Frontal cortex (tissue), 3 donors: ENCODE measurements at regions not wholly inside any gene's neighbourhood (a gene's known extent, or its start where the extent isn't known, plus 50 kb on each side); places are given as distances from the start of the nearest gene placed in this dataset.

Source experiments
- DNase-seq, 2 donors: peaks; one replicate each; pipeline ENCODE4 v3.0.0; 2012; ENCODE audit warnings: low spot score in 2 of 2
- FAIRE-seq: peaks from 2 replicates; lab custom pipeline; 2012; peaks lifted over from hg19 to GRCh38; lab: Jason Lieb, UNC
- donor health status: control.
- donor health status: control.
- donor health status: control.

DNA sequence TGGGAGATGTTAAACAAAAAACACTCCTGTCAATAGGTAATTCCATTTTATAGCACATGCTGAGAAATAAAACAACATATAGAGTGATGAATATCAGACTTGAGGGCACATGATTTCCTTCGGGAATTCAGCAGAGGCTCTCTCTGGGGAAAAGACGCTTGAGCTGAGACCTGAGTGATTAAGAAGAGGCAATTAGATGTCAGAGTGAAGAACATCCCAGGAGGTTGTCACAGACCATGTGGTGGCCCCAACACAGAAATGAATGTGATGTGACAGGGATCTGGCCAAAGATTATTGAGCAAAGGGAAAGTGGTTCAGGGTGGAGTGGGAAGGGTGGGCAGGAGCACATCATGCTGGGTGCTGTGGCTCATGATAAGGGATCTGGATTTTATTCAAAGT is 254.7 kb downstream of the RAD51AP2 start:
- DNase-seq (no peak), FAIRE-seq (no peak)

DNA sequence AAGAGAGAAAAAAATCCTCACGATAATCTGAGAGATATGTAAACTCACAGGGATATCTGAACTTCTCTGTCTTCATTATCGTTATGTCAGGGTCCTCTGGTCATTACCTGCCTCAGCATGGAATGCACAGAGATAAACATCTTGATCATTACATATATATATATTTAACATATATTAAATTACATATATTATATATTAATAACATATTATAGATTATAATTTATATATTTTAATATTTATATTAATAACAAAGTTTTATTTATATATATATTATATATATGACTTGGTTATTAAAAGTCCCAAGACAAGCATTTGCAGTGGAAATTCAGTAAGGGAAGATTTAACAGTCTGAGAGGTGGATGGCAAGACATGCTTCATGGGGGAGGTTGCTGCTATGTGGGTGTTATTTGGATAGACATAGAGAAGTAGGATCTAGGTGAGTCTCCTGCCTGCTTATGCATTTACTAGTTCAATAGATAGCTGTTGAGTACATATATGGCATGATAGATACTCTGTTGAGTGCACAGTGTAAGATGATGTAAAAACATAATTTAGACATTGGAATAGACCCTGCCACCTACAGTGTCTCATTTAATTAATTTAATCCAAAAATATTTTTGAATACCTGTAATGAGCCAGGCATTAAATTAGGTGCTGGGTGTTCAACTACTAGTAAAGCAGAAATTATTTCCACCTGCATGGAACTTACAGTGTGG is 255.2 kb downstream of the RAD51AP2 start:
- no peak for FAIRE-seq
- no peak for DNase-seq

DNA sequence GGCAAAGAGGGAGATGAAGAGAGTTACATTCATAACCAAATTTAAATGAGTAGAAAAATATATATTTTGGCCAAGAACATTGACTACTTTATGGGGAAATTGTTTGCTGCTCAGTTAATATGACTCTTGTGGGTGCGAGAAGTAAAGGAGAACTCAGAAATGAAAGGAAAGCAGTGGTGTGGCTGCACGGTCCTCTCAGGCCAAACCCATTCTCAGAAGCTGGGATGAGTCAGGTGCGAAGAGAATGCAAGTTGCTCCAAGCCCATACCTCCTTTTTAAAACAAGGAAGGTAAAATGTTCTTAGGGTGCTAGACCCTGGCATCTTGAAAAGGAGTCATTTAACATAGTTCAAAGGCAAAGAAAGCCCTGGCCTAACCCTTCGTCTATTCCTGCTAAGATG is 258.6 kb downstream of the RAD51AP2 start:
- DNase-seq (no peak), FAIRE-seq (no peak)

GRCh38 chr2:17258861-17259260 is 259.4 kb downstream of the RAD51AP2 start:
- DNase-seq = no peak
- no peak for FAIRE-seq

DNA sequence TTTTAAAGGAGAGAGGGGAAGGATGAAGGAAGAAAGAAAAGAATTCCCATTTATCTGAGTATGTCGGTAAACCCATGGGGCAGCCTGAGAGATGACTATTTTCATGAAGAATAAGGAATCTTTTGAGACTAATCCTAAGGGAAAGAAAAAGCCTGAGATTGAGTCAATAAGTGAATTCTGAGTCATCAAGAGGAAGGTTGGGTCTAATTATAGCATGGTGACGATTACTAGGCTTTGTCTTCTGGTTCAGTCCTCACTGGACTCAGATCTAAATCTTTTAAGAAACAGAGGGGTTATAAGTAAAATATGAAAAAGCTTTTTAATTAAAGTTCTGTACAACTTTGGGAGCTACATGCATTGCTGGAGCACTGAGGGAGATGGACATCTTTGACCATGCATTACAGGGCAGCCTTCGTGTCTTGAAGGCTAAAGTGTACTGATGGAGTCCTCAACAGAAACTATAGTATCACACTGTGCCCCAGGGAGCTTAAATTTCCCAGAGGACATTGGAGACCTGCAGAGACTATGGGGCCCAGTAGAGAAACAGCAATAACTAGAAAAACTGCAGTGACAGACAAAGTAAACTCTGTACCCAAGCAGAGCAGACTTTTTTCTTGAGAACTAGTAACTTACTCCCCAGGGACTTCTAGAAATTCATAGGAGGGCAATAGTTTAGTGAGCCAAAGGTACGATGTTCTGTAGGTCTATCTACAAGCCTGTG is 260.9 kb downstream of the RAD51AP2 start:
- DNase-seq = no peak
- FAIRE-seq = no peak

DNA sequence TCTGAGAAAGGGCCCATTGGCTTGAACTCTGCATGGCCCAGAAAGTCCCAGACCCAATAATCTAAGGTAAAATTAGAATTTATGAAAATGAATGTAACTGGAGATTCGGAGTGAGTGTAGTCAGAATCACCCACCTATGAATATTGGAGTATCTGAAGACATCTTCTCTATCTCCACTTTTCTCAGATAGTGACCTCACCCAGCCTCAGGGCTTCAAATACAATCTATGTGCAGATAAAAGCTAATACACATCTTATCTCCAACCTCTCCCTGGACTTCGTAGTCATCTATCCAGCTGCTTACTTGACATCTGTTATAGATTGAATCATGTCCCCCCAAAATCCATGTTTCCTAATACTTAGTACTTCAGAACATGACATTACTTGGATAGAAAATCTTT is 263.2 kb downstream of the RAD51AP2 start:
- FAIRE-seq = no peak
- DNase-seq = no peak

- DNase-seq (no peak), FAIRE-seq (no peak)
Observed at GRCh38 chr2:17254421-17254820, 263.8 kb downstream of the RAD51AP2 start.

DNA sequence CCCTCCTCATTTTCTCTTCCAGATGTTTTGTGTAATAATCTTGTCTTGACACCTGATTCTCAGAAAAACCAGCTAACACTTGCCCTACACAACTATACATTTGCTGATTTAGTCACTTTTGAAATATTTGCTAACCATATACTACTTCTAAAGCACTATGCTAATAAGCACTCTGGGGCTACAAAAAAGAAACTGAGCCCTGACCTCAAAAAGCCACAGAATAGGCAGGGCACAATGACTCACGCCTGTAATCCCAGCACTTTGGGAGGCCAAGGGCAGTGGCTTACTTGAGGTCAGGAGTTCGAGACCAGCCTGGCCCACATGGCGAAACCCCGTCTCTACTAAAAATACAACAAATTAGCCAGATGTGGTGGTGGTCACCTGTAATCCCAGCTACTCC is 266.0 kb downstream of the RAD51AP2 start:
- FAIRE-seq (no peak), DNase-seq (no peak)

DNA sequence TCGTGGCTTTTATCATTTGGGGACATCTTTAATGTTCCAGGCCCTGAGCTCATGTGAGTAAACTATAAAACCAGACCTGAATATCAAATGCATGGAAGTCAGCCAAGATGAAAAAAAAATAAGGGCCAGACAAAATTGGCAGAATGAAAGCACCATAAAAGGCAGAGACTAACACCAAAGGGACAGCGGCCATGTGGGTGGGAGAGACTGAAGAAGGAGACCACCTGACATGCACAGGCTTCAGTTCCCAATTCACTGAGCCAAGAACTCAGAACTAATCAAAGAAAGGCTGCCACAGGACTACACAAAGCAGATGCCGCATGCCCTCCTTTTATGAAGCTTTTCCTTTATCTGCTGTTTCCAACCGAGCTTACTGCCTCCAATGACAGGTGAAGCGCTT is 267.1 kb downstream of the RAD51AP2 start:
- FAIRE-seq (no peak), DNase-seq (no peak)

DNA sequence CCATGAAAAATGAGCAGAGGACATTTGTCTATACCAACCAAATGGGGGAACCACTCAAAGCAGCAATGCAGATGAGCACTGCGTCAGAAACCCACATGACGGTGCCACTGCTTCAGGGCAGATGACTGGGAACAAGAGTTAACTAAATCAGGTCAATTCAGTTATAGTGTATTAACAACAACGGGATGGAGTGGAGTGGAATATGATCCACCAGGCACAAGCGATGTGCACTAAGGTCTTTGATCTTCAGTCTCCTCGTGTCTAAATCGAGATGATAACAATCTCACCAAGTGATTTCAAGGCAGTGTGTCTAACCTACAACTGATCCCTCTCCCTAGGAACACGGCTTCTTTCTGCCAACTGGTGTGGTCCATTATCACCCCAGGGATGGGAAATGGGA is 269.0 kb downstream of the RAD51AP2 start:
- no peak for FAIRE-seq
- no peak for DNase-seq

- FAIRE-seq (no peak), DNase-seq (no peak)
Observed at GRCh38 chr2:17245906-17246305, 272.3 kb downstream of the RAD51AP2 start.

DNA sequence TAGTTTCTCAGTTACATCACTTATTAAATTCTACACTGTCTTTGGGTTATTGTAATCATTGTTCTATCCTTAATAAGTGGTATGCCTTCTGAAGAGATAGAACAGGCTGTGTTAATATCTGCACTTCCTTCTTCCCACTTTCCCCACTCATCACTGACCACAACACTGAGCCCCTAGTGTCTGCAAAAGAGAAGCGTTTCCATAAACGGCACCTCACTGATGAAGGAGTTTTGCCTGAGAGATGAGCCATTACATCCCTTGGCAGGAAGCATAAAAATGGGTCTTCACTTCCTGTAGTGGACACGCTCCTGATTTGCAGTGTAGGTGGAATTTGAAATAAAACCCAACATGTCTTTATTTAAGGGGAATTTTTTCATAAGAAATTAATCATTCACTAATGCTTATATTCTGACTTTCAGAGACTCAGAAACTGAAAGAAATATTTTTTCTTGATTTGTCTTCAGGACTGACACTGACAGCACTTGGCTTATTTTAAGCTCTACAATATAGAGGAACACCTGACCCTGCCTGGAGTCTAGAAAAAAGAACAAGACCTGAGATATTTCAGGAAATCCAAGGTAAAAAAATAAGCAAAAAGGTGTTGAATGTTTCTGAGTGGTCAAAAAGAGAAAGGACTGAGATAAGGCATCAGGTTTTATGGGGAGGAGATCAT is 275.3 kb downstream of the RAD51AP2 start:
- FAIRE-seq = no peak
- no peak for DNase-seq

DNA sequence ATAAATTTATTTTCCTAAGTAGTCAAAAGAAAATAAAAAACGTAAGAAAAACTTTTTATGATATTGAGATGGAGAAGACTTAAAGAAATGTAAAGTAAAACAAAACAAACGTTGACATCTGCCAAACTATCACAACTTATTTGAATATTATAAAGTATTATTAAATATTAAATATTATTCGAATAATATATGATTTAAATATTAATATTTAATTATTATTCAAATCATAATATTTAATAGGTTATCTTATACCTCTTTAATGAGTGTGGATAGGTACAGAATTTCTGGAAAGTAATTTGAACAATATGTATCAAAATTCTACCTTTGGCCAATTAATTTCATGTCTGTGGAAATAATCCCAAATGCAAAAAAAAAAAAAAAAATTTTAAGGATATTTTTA is 278.7 kb downstream of the RAD51AP2 start:
- DNase-seq (no peak), FAIRE-seq (peak; percentile 97)

DNA sequence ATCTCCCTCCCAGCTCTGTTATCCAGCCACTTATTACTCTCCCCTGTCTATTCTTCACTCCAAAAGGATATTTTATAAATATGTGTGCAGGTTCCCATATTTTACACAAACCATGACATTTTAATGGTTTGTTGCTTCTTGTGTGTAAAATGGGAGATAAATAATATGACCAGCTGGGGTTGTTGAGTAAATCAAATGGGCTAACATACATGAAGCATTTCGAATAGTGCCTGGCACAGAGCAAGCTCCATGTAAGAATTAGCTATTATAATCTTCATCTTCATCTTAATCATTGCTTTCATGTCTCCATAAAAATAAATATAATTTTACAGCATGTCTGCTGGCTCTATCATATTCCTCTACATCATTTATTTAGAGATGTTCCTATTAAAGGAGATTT is 283.1 kb downstream of the RAD51AP2 start:
- FAIRE-seq (no peak), DNase-seq (no peak)

- DNase-seq = no peak
- no peak for FAIRE-seq
Observed at GRCh38 chr2:17232776-17233556, 285.3 kb downstream of the RAD51AP2 start.

- no peak for FAIRE-seq
- no peak for DNase-seq
Observed at GRCh38 chr2:17231394-17231965, 286.8 kb downstream of the RAD51AP2 start.

GRCh38 chr2:17229414-17229813 is 288.8 kb downstream of the RAD51AP2 start:
- DNase-seq (no peak), FAIRE-seq (no peak)

GRCh38 chr2:17228461-17228860 is 289.8 kb downstream of the RAD51AP2 start:
- FAIRE-seq (no peak), DNase-seq (no peak)

DNA sequence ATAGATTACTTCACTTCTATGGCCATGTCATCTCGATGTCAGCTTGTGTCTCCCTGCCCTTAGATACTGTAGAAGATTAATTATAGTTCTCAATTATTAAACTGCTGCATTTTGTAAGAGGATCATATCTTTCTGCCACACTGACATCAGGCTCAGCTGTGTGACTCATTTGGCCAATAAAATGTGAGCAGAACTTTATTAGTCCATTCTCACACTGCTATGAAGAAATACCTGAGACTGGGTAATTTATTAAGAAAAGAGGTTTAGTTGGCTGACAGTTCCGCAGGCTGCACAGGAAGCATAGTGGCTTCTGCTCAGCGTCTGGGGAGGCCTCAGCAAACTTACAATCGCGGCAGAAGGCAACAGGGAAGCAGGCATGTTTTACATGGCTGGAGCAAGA is 290.4 kb downstream of the RAD51AP2 start:
- no peak for FAIRE-seq
- no peak for DNase-seq

DNA sequence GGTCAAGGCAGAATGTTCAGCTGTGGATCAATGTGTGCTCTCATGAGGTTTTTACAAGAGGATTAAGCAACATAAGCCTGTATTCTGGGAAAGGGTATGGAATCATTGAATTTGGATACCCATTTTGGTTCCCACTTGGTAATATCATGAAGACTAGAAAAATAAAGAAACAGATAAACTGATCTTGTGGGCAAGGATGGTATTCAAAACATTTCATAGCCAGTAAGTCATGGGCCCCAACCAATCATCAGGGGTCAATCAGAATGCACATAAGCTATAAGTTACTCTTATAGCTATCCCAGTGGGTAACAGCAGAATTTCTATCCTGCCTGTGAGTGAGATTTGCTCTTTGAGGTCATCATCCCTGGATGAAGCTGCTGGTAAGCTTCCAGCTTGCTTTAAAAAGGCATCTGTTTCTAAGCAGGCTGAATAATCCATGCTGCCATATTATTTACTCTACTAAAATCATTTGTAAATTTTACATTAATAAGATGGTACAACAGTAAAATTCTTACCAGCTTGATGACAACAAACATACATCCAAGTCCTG is 291.2 kb downstream of the RAD51AP2 start:
- DNase-seq (no peak), FAIRE-seq (no peak)
